ENCODE measurements at regions not wholly inside any gene's neighbourhood (a gene's known extent, or its start where the extent isn't known, plus 50 kb on each side); places are given as distances from the start of the nearest gene placed in this dataset.

DNA sequence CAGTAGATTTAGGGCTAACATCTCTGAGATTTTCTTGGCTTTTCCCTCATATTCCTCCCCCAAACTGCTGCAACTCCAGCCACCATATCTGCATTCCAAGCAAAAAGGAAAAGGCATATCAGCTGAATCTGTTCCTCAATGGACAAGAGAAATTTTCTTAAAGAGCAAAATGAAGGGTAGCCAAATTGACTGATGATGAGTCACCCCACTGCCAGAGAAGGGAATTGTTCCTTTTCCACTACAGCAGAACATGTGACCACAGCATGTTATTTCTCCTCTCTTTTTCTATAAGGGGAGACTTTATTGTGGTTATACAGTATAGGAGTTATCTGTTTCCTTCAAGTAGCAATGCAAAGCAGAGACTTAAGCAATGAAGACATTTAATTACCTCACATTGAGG lies 172.5 kb downstream of the MTHFS start:
- Histone ChIP-seq H3K27ac (replicated peaks in 1 of 4) (no peak overlapping the region), H3K9me3 (no peaks in the 10 kb centered on the region), H3K4me1 (no peaks in the 10 kb centered on the region), H3K27me3 (peaks cover 0 to 8% (median 0%) of the 10 kb centered on the region in 4 donors), H3K4me3 (no peak overlapping the region), H3K36me3 (no peaks in the 10 kb centered on the region)
- TF ChIP-seq POLR2A (IDR thresholded peaks at IDR 0.05; ENCODE audit: low read depth), result no peak
- no peak for TF ChIP-seq EP300 (IDR thresholded peaks at IDR 0.05)
- no peak for TF ChIP-seq POLR2AphosphoS5 (IDR thresholded peaks at IDR 0.05)
- no peak for TF ChIP-seq CTCF (IDR thresholded peaks at IDR 0.05)
- intact Hi-C loops (cut with DNase I), result no loop called here
- DNase-seq (ENCODE audit: extremely low spot score), result no peak

- peaks cover 0 to 10% (median 0%) of the 10 kb centered on the region in 4 donors for H3K27me3 ChIP-seq
- no peaks in the 10 kb centered on the region for H3K9me3 ChIP-seq
- TF ChIP-seq EP300 (IDR thresholded peaks at IDR 0.05), result no peak
- TF ChIP-seq POLR2A (IDR thresholded peaks at IDR 0.05; ENCODE audit: low read depth), result no peak
- no peak for TF ChIP-seq POLR2AphosphoS5 (IDR thresholded peaks at IDR 0.05)
- no peak for TF ChIP-seq CTCF (IDR thresholded peaks at IDR 0.05)
- no peaks in the 10 kb centered on the region for H3K36me3 ChIP-seq
- intact Hi-C loops (cut with DNase I), result no loop called here
- H3K4me1 ChIP-seq, result no peaks in the 10 kb centered on the region
- no peak overlapping the region for H3K27ac ChIP-seq (replicated peaks in 1 of 4)
- no peak overlapping the region for H3K4me3 ChIP-seq
- 86% methylated on average over 4 of the region's 4 CpGs for WGBS
- no peak for DNase-seq (ENCODE audit: extremely low spot score)
These were observed 172.0 kb downstream of the MTHFS start for GRCh38 chr15:79724804-79725203.

- no peak for DNase-seq (ENCODE audit: extremely low spot score)
- Histone ChIP-seq H3K27me3 (peaks cover 0 to 16% (median 0%) of the 10 kb centered on the region in 4 donors), H3K36me3 (no peaks in the 10 kb centered on the region), H3K4me1 (no peaks in the 10 kb centered on the region), H3K9me3 (peaks cover 0 to 5% (median 0%) of the 10 kb centered on the region in 4 donors), H3K27ac (replicated peaks in 1 of 4) (no peak overlapping the region), H3K4me3 (no peak overlapping the region)
- intact Hi-C loops (cut with DNase I), result no loop called here
- 31% methylated on average over 3 of the region's 3 CpGs for WGBS
- no peak for TF ChIP-seq POLR2A (IDR thresholded peaks at IDR 0.05; ENCODE audit: low read depth)
These were observed 167.9 kb downstream of the MTHFS start for GRCh38 chr15:79728867-79729266.

GRCh38 chr15:79736435-79737000 lies 160.3 kb downstream of the MTHFS start:
- Histone ChIP-seq H3K9me3 (peaks cover 0 to 19% (median 11%) of the 10 kb centered on the region in 4 donors), H3K4me1 (no peaks in the 10 kb centered on the region), H3K27ac (replicated peaks in 1 of 4) (no peak overlapping the region), H3K4me3 (no peak overlapping the region), H3K27me3 (no peaks in the 10 kb centered on the region), H3K36me3 (no peaks in the 10 kb centered on the region)
- intact Hi-C loops (cut with DNase I), result no loop called here
- TF ChIP-seq CTCF (IDR thresholded peaks at IDR 0.05) (no peak), POLR2A (IDR thresholded peaks at IDR 0.05; ENCODE audit: low read depth) (no peak), POLR2AphosphoS5 (IDR thresholded peaks at IDR 0.05) (no peak), EP300 (IDR thresholded peaks at IDR 0.05) (no peak)
- no peak for DNase-seq (ENCODE audit: extremely low spot score)
- WGBS, result 100% methylated on average over 1 of the region's 1 CpG

GRCh38 chr15:79738143-79738542 lies 158.7 kb downstream of the MTHFS start:
- no peak for DNase-seq (ENCODE audit: extremely low spot score)
- Histone ChIP-seq H3K36me3 (no peaks in the 10 kb centered on the region), H3K27ac (replicated peaks in 1 of 4) (no peak overlapping the region), H3K27me3 (no peaks in the 10 kb centered on the region), H3K4me3 (no peak overlapping the region), H3K9me3 (peaks cover 0 to 19% (median 11%) of the 10 kb centered on the region in 4 donors), H3K4me1 (no peaks in the 10 kb centered on the region)
- WGBS, result 76% methylated on average over 6 of the region's 6 CpGs
- intact Hi-C loops (cut with DNase I), result no loop called here
- no peak for TF ChIP-seq POLR2AphosphoS5 (IDR thresholded peaks at IDR 0.05)
- TF ChIP-seq CTCF (IDR thresholded peaks at IDR 0.05), result no peak
- no peak for TF ChIP-seq EP300 (IDR thresholded peaks at IDR 0.05)
- no peak for TF ChIP-seq POLR2A (IDR thresholded peaks at IDR 0.05; ENCODE audit: low read depth)
